BLaER1 treated with 17β-estradiol and CSF1 and Interleukin-3, amounts not matched to agents 10 nM and 100 nM (cell line): ENCODE measurements at regions not wholly inside any gene's neighbourhood (a gene's known extent, or its start where the extent isn't known, plus 50 kb on each side); places are given as distances from the start of the nearest gene placed in this dataset.

ENCODE experiments used
- H3K27ac ChIP-seq, 11 experiments: shearing (Covaris generic); formaldehyde crosslinking; 2 replicates each; pipeline ENCODE4 v1.8.1; 2022
- H3K27me3 ChIP-seq, 11 experiments: shearing (Covaris generic); formaldehyde crosslinking; 2 replicates each; pipeline ENCODE4 v1.8.1; 2022
- H3K36me3 ChIP-seq, 11 experiments: shearing (Covaris generic); formaldehyde crosslinking; 2 replicates each; pipeline ENCODE4 v1.8.1; 2022
- H3K4me1 ChIP-seq, 10 experiments: shearing (Covaris generic); formaldehyde crosslinking; 2 replicates each; pipeline ENCODE4 v1.8.1; 2022
- H3K4me2 ChIP-seq, 11 experiments: shearing (Covaris generic); formaldehyde crosslinking; 2 replicates each; pipeline ENCODE4 v1.8.1; 2022
- H3K4me3 ChIP-seq, 10 experiments: shearing (Covaris generic); formaldehyde crosslinking; 2 replicates each; pipeline ENCODE4 v1.8.1; 2022
- H3K9ac ChIP-seq, 11 experiments: shearing (Covaris generic); formaldehyde crosslinking; 2 replicates each; pipeline ENCODE4 v1.8.1; 2022
- H3K9me3 ChIP-seq, 11 experiments: shearing (Covaris generic); formaldehyde crosslinking; replicated peaks in 1 of 11; 2 replicates each; pipeline ENCODE4 v1.8.1; 2022
- H4K20me1 ChIP-seq, 11 experiments: shearing (Covaris generic); formaldehyde crosslinking; 2 replicates each; pipeline ENCODE4 v1.8.1; 2022
- Cebpa-rat ChIP-seq, 11 experiments: shearing (Covaris generic); IDR thresholded peaks; 2 replicates each; pipeline ENCODE4 v1.8.1; 2022

- no peak overlapping the region for H3K4me3 ChIP-seq
- H3K4me1 ChIP-seq, result no peaks in the 10 kb centered on the region
- no peak overlapping the region for H3K4me2 ChIP-seq
- no peaks in the 10 kb centered on the region for H3K36me3 ChIP-seq
- no peaks in the 10 kb centered on the region for H3K27me3 ChIP-seq
- H3K27ac ChIP-seq, result no peak overlapping the region
- peaks cover 37 to 68% (median 54%) of the 10 kb centered on the region in 11 experiments for H3K9me3 ChIP-seq
- H3K9ac ChIP-seq, result no peak overlapping the region
- no peak for TF ChIP-seq Cebpa-rat (IDR thresholded peaks at IDR 0.05)
- no peaks in the 10 kb centered on the region for H4K20me1 ChIP-seq
These were observed 307.7 kb downstream of the ARRDC4 start for GRCh38 chr15:98268163-98268562.

GRCh38 chr15:98272625-98273024, 312.1 kb downstream of the ARRDC4 start:
- Histone ChIP-seq H3K9ac (no peak overlapping the region), H3K4me3 (no peak overlapping the region), H3K4me1 (no peaks in the 10 kb centered on the region), H3K9me3 (peaks cover 20 to 33% (median 24%) of the 10 kb centered on the region in 11 experiments), H3K27ac (no peak overlapping the region), H4K20me1 (no peaks in the 10 kb centered on the region), H3K27me3 (no peaks in the 10 kb centered on the region), H3K4me2 (no peak overlapping the region), H3K36me3 (no peaks in the 10 kb centered on the region)
- no peak for TF ChIP-seq Cebpa-rat (IDR thresholded peaks at IDR 0.05)

- peaks cover 0 to 7% (median 2%) of the 10 kb centered on the region in 10 experiments; a peak in 9 of 20 replicates for H3K4me1 ChIP-seq
- H3K9ac ChIP-seq, result no peak overlapping the region
- H3K4me2 ChIP-seq, result no peak overlapping the region
- H3K36me3 ChIP-seq, result no peaks in the 10 kb centered on the region
- H4K20me1 ChIP-seq, result no peaks in the 10 kb centered on the region
- H3K27ac ChIP-seq, result no peak overlapping the region
- TF ChIP-seq Cebpa-rat (IDR thresholded peaks at IDR 0.05), result no peak
- H3K4me3 ChIP-seq, result no peak overlapping the region
- no peaks in the 10 kb centered on the region for H3K27me3 ChIP-seq
- H3K9me3 ChIP-seq, result peaks cover 0 to 11% (median 5%) of the 10 kb centered on the region in 11 experiments; a peak in 4 of 22 replicates
These were observed 315.5 kb downstream of the ARRDC4 start for GRCh38 chr15:98276018-98276417.

GRCh38 chr15:98277602-98278001, 317.1 kb downstream of the ARRDC4 start:
- Histone ChIP-seq H3K4me3 (no peak overlapping the region), H4K20me1 (no peaks in the 10 kb centered on the region), H3K4me1 (peaks cover 0 to 22% (median 12%) of the 10 kb centered on the region in 10 experiments; a peak in 16 of 20 replicates), H3K9me3 (peaks cover 0 to 11% (median 5%) of the 10 kb centered on the region in 11 experiments; a peak in 4 of 22 replicates), H3K9ac (no peak overlapping the region), H3K36me3 (no peaks in the 10 kb centered on the region), H3K27me3 (no peaks in the 10 kb centered on the region), H3K27ac (no peak overlapping the region), H3K4me2 (no peak overlapping the region)
- no peak for TF ChIP-seq Cebpa-rat (IDR thresholded peaks at IDR 0.05)

- peaks cover 0 to 11% (median 5%) of the 10 kb centered on the region in 11 experiments; a peak in 4 of 22 replicates for H3K9me3 ChIP-seq
- H3K27ac ChIP-seq, result no peak overlapping the region
- TF ChIP-seq Cebpa-rat (IDR thresholded peaks at IDR 0.05), result no peak
- no peaks in the 10 kb centered on the region for H4K20me1 ChIP-seq
- no peak overlapping the region for H3K4me3 ChIP-seq
- H3K4me2 ChIP-seq, result peak overlapping the region in 3 of 11 experiments; percentile 6 to 68 (median 26); a peak in 3 of 22 replicates
- no peaks in the 10 kb centered on the region for H3K27me3 ChIP-seq
- H3K4me1 ChIP-seq, result peaks cover 6 to 35% (median 24%) of the 10 kb centered on the region in 10 experiments; a peak in 19 of 20 replicates
- H3K36me3 ChIP-seq, result no peaks in the 10 kb centered on the region
- no peak overlapping the region for H3K9ac ChIP-seq
These were observed 319.9 kb downstream of the ARRDC4 start for GRCh38 chr15:98280284-98280975.

GRCh38 chr15:98281130-98281529, 320.6 kb downstream of the ARRDC4 start:
- no peak overlapping the region for H3K4me3 ChIP-seq
- H3K9me3 ChIP-seq, result peaks cover 0 to 11% (median 5%) of the 10 kb centered on the region in 11 experiments; a peak in 4 of 22 replicates
- no peaks in the 10 kb centered on the region for H3K27me3 ChIP-seq
- peaks cover 6 to 35% (median 24%) of the 10 kb centered on the region in 10 experiments; a peak in 19 of 20 replicates for H3K4me1 ChIP-seq
- no peaks in the 10 kb centered on the region for H4K20me1 ChIP-seq
- TF ChIP-seq Cebpa-rat (IDR thresholded peaks at IDR 0.05), result no peak
- no peak overlapping the region for H3K9ac ChIP-seq
- no peaks in the 10 kb centered on the region for H3K36me3 ChIP-seq
- H3K27ac ChIP-seq, result no peak overlapping the region
- H3K4me2 ChIP-seq, result peak overlapping the region in 6 of 11 experiments; percentile 6 to 68 (median 16); a peak in 7 of 22 replicates

GRCh38 chr15:98282656-98283332, 322.3 kb downstream of the ARRDC4 start:
- Histone ChIP-seq H3K27ac (no peak overlapping the region), H4K20me1 (no peaks in the 10 kb centered on the region), H3K4me3 (no peak overlapping the region), H3K9ac (no peak overlapping the region), H3K36me3 (no peaks in the 10 kb centered on the region), H3K4me2 (peak overlapping the region; percentile 2 to 68 (median 47); a peak in 21 of 22 replicates), H3K4me1 (peaks cover 6 to 35% (median 24%) of the 10 kb centered on the region in 10 experiments; a peak in 19 of 20 replicates), H3K9me3 (peaks cover 0 to 6% (median 2%) of the 10 kb centered on the region in 11 experiments; a peak in 2 of 22 replicates), H3K27me3 (no peaks in the 10 kb centered on the region)
- TF ChIP-seq Cebpa-rat (IDR thresholded peaks at IDR 0.05), result no peak

GRCh38 chr15:98286200-98286599, 325.7 kb downstream of the ARRDC4 start:
- no peak overlapping the region for H3K27ac ChIP-seq
- H3K36me3 ChIP-seq, result no peaks in the 10 kb centered on the region
- H3K9ac ChIP-seq, result no peak overlapping the region
- no peak overlapping the region for H3K4me3 ChIP-seq
- H3K27me3 ChIP-seq, result no peaks in the 10 kb centered on the region
- H3K9me3 ChIP-seq, result peaks cover 0 to 9% (median 0%) of the 10 kb centered on the region in 11 experiments; a peak in 1 of 22 replicates
- no peaks in the 10 kb centered on the region for H4K20me1 ChIP-seq
- no peak overlapping the region for H3K4me2 ChIP-seq
- peaks cover 6 to 27% (median 21%) of the 10 kb centered on the region in 10 experiments; a peak in 19 of 20 replicates for H3K4me1 ChIP-seq
- TF ChIP-seq Cebpa-rat (IDR thresholded peaks at IDR 0.05), result no peak

- no peak overlapping the region for H3K9ac ChIP-seq
- peaks cover 0 to 9% (median 0%) of the 10 kb centered on the region in 11 experiments; a peak in 1 of 22 replicates for H3K9me3 ChIP-seq
- peaks cover 6 to 21% (median 18%) of the 10 kb centered on the region in 10 experiments; a peak in 19 of 20 replicates for H3K4me1 ChIP-seq
- H3K27ac ChIP-seq, result no peak overlapping the region
- H3K27me3 ChIP-seq, result peaks cover 0 to 3% (median 0%) of the 10 kb centered on the region in 11 experiments; a peak in 1 of 22 replicates
- no peaks in the 10 kb centered on the region for H4K20me1 ChIP-seq
- H3K36me3 ChIP-seq, result no peaks in the 10 kb centered on the region
- no peak for TF ChIP-seq Cebpa-rat (IDR thresholded peaks at IDR 0.05)
- no peak overlapping the region for H3K4me3 ChIP-seq
- no peak overlapping the region for H3K4me2 ChIP-seq
These were observed 326.3 kb downstream of the ARRDC4 start for GRCh38 chr15:98286831-98287230.
